ENCODE measurements at regions not wholly inside any gene's neighbourhood (a gene's known extent, or its start where the extent isn't known, plus 50 kb on each side); places are given as distances from the start of the nearest gene placed in this dataset.

DNA sequence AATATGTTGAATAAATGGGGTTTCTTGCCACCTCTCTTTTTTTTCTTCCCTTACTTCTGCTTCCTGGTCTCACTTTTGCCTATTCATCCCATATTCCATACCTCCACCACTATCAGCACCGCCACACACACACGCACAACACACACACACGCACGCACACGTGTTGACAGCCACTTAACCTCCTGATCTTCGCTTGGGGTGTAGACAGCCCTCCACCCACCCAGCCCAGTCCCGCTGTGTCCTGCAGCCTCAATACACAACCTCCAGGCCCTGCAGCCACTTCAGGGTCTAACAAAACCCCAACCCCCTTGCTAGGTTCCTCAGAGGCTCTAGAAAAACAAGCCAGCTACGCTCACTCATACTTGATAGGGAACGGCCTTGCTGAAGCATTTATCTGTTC is 72.3 kb downstream of the LINC00237 start:
- DNase-seq, result no peak

DNA sequence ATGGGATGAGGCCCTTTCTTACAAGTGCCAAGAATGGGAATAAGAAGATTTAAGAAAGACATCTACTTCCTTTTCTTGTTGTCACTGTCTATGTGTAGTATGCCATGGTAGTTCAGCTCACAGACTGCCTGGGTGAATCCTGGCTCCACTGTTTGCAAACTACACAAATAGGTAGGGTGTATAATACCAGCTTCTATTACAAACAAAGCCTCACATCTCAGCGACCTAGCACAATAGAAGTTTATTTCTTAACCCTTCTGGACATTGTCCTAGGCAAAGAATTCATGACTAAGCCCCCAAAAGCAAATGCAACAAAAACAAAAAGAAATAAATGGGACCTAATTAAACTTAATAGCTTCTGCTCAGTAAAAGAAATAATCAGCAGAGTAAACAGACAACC is 74.5 kb downstream of the LINC00237 start:
- DNase-seq, result no peak

DNA sequence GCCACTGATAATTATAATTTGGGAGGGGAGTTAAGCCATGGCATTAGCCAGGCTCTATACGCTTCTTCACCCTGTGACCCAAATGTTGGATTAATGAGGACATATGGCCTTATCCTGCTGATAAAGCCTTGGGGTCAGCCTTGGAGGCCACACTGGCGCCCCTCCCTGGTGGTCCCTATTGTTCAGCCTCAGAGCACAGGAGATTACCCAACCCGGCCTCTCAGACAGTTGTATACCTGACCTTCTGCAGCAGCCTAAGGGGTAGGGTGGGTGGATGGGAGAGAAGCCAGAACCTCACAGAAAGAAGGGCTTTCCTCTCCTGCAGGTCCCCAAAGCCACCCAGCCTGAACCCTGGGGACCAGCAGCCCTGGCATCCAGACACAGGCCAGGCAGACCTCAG is 76.8 kb downstream of the LINC00237 start:
- DNase-seq, result no peak

DNA sequence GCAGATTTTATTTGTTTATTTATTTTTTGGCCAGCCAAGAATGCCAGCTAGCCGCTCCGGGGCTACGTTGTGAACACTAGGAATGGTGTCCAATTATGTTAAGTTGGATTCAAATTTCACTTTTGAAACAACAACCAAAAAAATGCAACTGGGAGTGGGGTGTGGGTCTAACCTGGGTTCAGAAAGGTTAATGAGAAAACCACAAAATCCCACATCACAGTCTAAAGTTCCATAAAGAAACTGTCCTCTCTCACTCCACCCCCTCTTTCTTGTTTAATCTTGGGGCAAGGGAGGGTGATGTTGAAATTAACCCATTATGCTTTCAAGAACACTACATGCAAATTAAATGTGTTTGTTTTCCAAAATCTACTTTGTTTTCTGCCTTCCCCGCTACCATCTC is 77.2 kb downstream of the LINC00237 start:
- DNase-seq, result no peak

DNA sequence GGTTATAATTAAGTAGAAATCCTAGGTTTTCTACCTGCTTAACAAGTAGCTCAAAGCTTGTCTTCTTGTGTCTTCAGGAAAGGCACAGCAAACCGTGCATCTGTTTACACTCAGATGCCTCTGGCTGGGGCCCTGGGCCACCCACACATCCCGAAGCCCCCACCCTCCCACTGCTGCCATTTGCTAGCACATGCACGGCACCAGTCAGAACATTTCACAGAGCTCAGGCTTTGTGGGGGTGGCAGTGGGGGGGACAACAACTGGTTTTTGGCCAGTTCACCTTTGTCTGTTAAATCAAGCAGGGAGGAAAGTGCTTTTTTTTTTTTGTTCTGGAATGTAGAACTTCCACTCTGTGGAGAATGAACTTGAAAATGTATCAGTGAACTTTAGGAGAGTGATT is 77.7 kb downstream of the LINC00237 start:
- no peak for DNase-seq

DNA sequence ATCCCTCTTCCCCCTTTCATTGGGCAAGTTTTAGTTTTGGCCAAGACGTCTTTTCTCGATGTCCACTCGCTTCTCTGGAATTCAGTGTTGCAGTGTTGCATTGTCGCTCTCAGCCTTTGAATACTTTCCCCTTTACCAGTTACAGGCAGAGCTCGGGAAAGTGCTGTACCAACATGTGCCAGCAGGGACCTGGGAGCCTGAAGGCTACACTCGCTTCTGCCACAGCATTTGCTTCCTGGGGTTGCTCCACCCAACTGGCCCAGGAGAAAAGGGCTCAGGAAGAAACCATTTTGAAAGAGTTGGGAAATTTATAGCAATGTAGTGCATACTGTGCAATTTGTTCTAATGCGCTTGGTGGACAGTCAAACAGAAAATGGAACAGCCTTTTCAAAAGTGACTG is 78.6 kb downstream of the LINC00237 start:
- no peak for DNase-seq

DNA sequence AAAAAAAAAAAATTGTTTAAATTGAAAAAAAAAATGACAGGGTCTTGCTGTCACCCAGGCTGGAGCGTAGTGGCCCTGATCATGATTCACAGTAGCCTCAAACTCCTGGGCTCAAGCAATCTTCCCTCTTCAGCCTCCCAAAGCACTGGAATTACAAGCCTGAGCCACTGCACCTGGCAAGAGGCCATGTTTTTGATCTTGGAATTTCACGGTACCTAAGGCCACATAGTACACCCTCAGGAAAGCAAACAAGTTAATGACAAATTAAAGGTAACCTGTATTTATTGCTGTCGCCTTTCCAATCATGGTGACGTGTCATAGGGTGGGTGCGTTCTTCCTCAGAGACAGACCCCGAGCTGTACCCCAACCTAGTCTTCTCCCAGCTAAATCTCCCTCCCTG is 79.2 kb downstream of the LINC00237 start:
- DNase-seq, result no peak

DNA sequence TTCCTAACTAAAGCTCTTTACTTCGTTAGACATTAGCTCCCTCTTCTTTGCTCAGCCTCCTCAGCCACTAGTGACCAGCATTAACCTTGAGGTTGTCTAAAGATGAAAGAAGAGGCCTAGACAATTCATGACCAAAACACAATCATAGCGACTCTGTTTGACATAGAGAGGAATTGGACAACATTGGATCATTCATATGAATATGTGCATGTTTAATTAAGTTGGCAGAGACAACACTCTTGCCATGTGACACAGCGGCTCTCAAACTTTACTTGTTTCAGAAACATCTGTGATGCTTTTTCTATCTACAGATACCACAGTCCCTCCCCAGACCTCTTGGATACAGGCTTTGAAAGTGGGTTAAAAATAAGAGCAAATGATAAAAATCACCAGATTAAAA is 81.7 kb downstream of the LINC00237 start:
- no peak for DNase-seq

DNA sequence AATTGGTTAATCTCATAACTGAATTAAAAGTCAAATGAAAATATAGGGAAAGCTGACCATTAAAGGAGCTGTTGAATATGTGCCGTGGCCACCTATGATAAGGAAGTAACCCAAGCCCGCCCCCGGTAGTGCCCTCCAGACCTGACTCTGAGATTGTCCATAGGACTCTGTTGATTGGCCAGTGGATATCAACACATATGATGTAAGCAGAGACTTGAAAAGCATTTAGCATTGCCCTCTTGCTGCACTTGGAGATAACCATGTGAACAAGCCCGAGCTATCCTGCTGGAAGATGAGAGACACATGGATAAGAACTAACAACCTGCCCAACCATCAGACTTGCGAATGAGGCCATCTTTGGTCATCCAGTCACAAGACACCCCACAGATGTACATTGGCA is 83.2 kb downstream of the LINC00237 start:
- no peak for DNase-seq

DNA sequence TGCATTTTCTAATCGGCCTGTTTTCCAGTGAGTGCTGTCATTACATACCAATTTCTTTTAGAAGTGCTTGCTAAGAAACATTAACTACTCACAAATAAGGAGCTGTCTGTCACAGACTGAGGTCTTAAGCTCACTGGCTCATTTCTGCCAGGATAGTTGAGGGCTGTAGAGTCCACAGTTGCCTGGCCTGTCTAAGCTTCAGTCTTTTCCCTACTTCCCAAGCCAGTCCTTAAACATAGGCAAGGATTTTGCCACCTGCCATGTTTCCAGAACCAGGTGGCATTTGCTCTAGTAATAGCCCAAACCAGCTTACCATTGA is 84.7 kb downstream of the LINC00237 start:
- no peak for DNase-seq

DNA sequence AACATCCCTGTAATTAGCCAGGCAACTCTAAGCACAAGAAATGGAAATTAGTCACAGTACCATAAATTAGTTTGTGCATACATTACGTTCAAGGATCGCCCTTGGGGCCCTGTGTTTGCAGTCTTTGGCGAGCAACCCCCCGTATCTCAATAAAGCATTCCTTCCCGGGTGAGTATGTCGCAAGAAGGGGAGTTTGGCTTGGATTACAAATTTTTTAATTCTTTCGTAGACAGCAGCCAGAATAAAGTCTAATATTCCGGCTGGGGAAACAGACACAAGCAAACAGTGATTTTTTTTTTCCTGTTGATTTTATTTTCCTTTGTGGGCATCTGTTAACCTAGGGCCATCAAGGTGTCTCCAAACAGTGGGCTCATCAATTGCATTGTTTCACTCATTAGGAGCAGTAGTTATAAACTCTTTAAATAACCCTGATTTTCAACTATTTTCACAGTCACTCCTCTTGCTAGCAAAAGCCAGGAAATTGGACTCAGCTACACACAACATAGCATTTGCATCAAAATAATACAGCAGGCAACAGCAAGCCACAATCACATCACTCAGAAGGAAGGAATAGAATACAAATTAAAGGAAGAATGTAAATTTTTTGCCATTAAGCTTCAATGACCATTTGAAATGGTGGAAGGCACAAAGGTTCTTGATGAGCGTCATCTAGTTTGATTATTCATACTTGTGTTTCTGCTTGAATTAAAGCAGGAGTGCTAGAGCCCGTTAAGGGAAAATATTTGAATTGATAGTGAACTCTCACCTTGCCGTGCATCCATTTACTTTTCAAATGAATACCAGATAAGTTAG is 85.3 kb downstream of the LINC00237 start:
- no peak for DNase-seq

DNA sequence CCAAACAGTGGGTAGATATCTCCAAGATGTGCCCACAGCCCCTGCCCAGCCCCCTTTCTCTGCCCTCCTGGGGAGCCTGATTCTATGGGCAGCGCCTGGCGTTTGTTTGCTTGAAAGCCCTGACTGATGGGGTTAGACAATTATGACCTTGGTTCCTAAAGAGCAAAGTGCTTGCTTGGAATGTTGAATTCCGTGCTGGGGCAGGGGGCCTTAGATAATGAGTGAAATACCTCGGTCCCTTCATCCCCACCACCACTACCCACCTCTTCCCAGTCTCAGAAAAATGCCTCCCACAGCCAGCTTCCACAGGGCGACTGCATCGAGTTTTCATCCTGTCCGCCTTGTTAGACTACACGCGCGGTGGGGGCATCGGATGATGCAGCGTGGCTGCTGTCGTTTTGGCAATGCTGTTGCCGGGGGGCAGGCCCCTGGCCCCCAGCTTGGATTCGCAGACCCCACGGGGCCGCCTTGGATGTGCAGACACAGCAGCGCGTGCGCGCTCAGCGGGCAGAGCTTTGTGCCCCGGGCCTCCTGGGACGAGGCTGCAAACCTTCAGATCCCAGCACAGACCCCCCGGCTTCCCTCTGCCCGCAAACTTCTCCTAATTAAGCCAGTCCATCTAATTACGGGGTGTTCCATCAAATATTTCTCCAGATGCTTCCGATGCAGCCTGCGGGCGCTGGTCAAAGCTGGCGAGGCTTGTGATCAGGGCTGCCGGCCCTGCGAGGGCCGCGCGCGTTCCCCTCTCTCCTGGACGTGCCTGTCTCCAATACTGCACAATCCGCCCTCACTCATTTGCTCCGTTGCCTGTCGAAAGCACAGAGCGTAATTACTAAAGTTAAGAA is 86.1 kb downstream of the LINC00237 start:
- DNase-seq, result no peak

DNA sequence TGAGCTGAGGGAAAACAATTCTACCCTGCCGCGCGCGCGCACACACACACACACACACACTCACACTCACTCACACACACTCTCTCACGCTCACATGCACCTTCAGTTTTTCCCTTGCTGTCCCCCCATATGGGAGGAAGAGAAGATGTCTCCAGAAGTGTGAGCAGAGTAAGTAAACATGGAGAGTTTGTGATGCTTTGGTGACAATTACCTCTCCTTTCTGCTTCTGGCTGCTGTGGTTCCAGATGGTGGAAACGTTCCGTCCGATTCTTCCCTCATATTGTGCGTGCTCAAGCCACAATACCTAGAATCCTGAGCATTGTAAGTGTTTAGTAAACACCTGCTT is 86.7 kb downstream of the LINC00237 start:
- no peak for DNase-seq

DNA sequence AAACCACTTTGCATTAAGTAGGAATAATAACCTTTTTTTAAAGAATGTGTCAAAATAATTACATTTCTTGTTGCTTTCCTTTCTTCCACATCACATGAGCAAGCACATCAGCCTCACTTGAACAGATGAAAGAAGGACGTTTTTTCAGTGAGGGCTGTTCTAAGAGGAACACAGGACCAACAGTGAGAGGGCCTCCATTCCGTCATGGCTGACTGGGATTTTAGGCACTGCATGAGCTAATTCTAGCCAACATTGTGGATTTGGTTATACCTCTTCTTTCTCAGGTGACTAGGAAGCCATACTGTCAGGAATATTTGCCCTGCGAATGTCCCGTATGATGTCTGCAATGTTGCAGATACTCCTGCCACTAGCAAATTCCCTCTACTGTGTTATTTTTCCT is 87.6 kb downstream of the LINC00237 start:
- no peak for DNase-seq

DNA sequence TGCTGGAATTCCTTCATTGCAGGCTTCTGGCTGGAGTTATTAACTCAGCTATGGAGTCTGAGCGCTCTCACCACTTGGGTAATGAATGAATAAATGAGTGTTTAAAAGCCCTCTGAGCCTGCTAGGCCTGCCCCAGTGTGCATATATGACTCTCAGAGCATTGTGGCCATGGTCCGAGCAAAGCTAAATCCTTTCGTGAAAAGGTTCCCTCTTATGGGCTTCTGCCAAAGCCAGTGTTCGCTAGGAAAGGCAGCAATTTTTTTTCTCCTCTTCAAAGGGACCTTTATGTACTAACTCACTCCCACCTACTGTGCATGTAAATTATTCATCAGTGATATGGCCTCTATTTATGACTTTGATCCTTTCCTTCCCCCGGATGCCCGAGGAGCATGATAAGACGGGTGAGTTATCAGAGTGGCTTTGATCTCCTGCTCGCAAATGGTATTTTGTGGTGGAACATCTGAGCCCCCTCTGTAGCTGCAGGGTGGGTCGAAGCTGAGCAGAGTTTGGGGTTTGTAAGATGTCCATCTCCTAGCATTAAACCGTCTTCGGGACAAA is 88.6 kb downstream of the LINC00237 start:
- no peak for DNase-seq

DNA sequence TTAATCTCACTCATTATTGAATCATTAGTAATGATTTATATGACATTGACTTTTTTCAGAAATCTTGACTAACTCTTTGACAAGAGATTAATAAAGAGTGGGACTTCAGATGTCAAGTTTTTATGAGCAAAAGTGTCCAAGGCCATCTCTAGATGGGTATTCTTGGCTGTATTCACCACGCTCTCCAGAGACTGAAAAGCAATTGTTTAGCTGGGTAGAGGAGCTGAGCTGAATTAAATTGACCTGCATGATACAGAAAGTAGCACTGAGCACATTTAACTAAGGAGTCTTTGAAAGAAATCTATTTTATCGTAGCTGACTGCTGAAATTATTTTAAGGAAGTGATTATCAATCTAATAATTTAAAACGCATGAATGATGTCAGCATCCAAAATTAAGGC is 89.4 kb downstream of the LINC00237 start:
- DNase-seq, result no peak

DNA sequence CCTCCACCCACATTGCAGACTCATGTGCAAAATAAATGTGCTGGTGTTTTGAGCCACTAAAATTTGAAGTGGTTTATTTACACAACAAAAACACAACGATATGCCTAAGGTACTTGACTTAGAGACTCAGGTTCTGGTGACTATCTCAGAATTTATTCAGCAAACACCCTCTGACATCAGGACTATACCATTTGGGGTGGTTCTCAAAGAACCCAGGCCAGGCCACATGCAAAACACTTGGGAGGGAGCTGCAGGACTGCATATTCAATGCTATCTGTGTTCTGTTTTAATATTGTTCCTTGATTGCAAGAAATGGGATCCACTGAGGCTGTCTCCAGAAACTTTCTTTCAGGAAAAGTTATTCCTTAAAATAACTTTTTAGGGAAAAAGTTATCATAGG is 91.6 kb downstream of the LINC00237 start:
- DNase-seq, result no peak

DNA sequence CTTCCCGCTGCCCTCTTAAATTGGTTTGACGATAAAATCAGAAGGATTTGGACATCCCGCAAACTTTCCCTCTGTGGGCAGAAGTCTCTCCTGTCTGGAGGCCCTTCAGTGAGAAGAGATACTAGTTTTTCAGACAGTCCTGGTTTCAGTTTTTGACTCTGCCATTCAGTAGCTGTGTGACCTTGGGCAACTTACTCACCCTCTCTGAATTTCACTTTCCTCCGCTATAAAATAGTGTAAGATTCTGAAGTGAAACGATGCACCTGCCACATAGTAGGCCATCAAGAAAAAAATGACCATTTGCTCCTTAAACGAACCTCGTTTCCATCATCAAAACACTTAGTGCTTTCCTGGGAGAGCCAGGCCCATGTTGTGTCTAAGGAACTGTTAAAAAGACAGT is 97.2 kb downstream of the LINC00237 start:
- DNase-seq, result no peak

DNA sequence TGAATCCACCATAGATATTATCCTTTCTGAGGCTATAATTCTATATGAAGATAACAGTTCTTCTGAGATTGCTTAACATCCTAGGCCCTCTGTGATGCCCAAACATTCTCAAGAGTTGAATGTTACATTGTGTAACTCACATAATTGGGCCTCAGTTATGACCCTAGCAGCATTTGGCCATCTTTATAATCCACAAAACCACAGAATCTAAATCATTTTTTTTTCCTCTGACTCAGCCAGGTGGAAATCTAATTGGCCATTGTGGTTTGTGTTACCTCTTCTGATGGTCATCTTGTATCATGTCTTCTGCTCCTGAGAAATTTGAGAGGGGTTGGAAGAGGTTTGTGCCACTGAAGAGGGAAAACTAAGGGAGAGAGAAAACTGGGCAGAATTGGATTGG is 99.5 kb downstream of the LINC00237 start:
- DNase-seq, result no peak

DNA sequence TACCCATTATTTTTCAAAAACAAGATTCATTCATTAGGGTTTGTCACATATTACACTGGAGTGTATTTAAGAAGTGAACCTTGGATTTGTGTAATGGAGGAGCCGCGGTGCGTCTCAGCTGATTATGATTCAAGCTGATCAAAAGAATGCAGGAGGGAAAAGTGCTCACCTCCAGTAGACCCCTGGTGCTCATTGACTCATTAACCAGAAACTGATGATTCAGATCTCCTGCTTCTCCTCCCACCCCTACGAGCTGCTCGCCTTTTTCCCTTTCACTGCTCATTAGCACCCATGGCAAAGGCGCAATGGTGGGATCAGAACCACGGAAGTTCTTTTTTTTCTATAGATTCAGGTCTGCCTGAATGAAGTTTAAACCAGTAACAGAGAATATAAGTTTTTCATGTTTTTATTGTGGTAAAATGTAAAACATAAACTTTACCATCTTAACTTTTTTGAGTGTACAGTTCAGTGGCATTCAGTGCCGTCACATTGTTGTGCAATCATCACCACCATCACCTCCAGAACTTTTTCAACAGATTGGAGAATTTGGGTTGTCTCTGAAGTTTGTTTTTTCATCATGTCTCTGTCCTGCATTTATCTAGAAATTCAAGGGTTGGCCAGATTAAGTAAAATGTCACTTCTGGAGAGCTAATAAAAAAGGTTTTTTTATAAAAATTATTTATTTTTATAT is 101.6 kb downstream of the LINC00237 start:
- no peak for DNase-seq

DNA sequence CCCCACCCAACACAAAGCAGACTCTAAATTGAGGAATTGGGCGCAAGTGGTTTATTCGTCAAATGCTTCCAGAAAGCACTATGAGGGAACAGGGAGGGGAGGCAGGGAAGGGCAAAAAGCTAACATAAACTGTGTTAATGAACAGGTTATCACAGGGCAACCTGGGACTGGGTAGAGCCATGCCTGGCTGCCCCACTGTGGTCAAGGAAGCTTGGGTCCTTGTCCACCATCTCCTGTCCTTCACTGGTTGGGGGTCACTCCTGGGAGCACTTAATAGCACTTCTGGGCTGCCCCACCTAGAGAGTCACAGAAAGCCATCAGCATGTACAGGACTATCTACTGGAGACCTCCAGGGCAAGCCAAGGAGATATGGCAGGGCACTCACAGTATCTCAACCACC is 102.3 kb downstream of the LINC00237 start:
- DNase-seq, result no peak

DNA sequence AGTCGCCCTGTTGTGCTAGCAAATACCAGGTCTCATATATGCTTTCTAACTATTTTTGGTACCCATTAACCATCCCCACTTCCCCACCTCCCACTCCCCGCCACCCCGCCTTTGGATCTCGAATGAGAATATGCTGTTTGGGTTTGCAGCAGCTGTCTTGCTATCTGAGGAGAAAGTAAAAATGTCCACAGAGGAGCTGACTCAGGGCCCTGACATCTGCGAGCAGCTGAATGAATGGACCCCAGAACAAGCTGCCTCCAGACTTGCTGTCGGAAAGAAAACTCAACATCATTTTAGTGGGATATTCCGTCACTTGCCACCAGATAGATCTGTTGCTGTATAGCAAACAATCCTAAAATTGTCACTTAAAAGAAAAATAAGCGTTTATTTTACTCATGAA is 103.7 kb downstream of the LINC00237 start:
- DNase-seq, result no peak

DNA sequence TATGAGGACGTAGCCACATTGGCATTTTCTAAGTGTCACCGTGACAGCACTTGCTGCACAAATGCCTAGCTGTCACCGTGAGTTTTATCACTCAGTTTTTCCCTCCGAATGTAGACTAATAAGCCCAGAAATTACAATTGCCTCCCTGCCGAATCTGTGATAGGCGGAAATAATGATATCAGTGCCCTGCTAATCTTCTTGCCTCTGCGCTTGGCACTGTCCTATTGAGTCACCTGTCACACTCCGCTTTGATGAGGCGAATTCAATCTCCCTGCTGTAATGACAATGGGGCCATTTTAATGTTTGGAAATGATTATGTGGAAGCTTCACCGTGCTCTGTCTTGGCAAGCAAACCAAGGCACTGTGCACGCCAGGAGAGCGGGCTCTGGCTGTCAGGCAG is 112.8 kb downstream of the LINC00237 start:
- DNase-seq, result no peak
